T-cell (primary cell): ENCODE measurements at regions not wholly inside any gene's neighbourhood (a gene's known extent, or its start where the extent isn't known, plus 50 kb on each side); places are given as distances from the start of the nearest gene placed in this dataset.
"Not testable (repeated sequence)": the region's sequence is repeated elsewhere in the genome, so short reads cannot be mapped to it uniquely, and the experiment has no call there.

Source experiments
- ATAC-seq, 4 experiments: fragments of 200-7000 bp in 3 of 4; fragments of 150-1000 bp in 1 of 4; cut with Tn5 transposase; replicated peaks in 1 of 4; 1 replicate in 3 of 4; 2 replicates in 1 of 4; pipeline ENCODE4 v1.10.0; 2021; ENCODE audit warnings: moderate library complexity in 3 of 4, mild to moderate bottlenecking in 2 of 4, moderate number of reproducible peaks in 1 of 4
- CTCF ChIA-PET, 2 donors: fragments of 300-600 bp; sonication (Branson Sonifier 250); formaldehyde crosslinking; loops; one replicate each; lab custom pipeline; 2022; ENCODE audit warnings: antibody characterized with exemption in 2 of 2; lab: Charles Lee
- POLR2A ChIA-PET, 2 donors: fragments of 300-600 bp; sonication (Branson Sonifier 250); formaldehyde crosslinking; loops; one replicate each; lab custom pipeline; 2022; ENCODE audit warnings: antibody characterized with exemption in 2 of 2; lab: Charles Lee
- DNase-seq, 35 experiments: peaks; one replicate each; pipeline versions ENCODE4 v3.0.0 to v3.0.0-alpha.2; 2013 to 2023
- H3K27ac ChIP-seq: one replicate; pipeline ENCODE4 v1.5.1; 2013; ENCODE audit warnings: low read length
- H3K27me3 ChIP-seq, 2 experiments: replicated peaks in 1 of 2; 1 replicate in 1 of 2; 2 replicates in 1 of 2; pipeline versions ENCODE4 v1.6.1 to v1.7.0; 2013; ENCODE audit warnings: low read length in 1 of 2, mixed read lengths in 1 of 2; ENCODE audit not compliant: control insufficient read depth in 2 of 2, insufficient read depth in 2 of 2; ENCODE audit errors: extremely low read depth in 1 of 2
- H3K36me3 ChIP-seq, 2 donors: 1 replicate in 1 of 2; 2 replicates in 1 of 2; pipeline versions ENCODE4 v1.6.1 to v1.7.0; 2013; ENCODE audit warnings: low read length in 1 of 2; ENCODE audit not compliant: control insufficient read depth in 2 of 2, insufficient read depth in 1 of 2; ENCODE audit errors: extremely low read depth in 1 of 2
- H3K4me1 ChIP-seq, 2 experiments: 1 replicate in 1 of 2; 2 replicates in 1 of 2; pipeline versions ENCODE4 v1.6.1 to v1.7.0; 2013; ENCODE audit warnings: low read length in 2 of 2, mixed read lengths in 1 of 2; ENCODE audit not compliant: insufficient read depth in 2 of 2, control insufficient read depth in 1 of 2; ENCODE audit errors: extremely low read depth in 1 of 2
- H3K4me3 ChIP-seq, 2 donors: 1 replicate in 1 of 2; 2 replicates in 1 of 2; pipeline versions ENCODE4 v1.5.1 to v1.7.0; 2013; ENCODE audit warnings: mild to moderate bottlenecking in 2 of 2, low read length in 1 of 2, moderate library complexity in 1 of 2; ENCODE audit not compliant: control insufficient read depth in 1 of 2; ENCODE audit errors: extremely low read depth in 1 of 2
- H3K9me3 ChIP-seq: 2 replicates; pipeline ENCODE4 v1.7.0; 2013
- H3K27ac Mint-ChIP-seq, 2 donors: one replicate each; pipeline ENCODE4 v1.8.0; 2020 to 2021; ENCODE audit warnings: mild to moderate bottlenecking in 2 of 2, mixed read lengths in 2 of 2
- H3K27me3 Mint-ChIP-seq, 2 donors: one replicate each; pipeline ENCODE4 v1.8.0; 2021 to 2022; ENCODE audit warnings: mixed read lengths in 2 of 2
- H3K36me3 Mint-ChIP-seq: one replicate; pipeline ENCODE4 v1.8.0; 2021; ENCODE audit warnings: mixed read lengths
- H3K4me1 Mint-ChIP-seq, 3 donors: one replicate each; pipeline ENCODE4 v1.8.0; 2020 to 2022; ENCODE audit warnings: mixed read lengths in 3 of 3, mild to moderate bottlenecking in 1 of 3
- H3K4me3 Mint-ChIP-seq, 3 donors: one replicate each; pipeline ENCODE4 v1.8.0; 2020 to 2022; ENCODE audit warnings: mild to moderate bottlenecking in 3 of 3, mixed read lengths in 3 of 3, moderate library complexity in 3 of 3
- H3K9me3 Mint-ChIP-seq, 3 donors: one replicate each; pipeline ENCODE4 v1.8.0; 2020 to 2022; ENCODE audit warnings: mixed read lengths in 3 of 3
- WGBS: methylation state at CpG from one replicate; pipeline ENCODE4 v1.1.5; 2013; ENCODE audit warnings: missing lambda C conversion rate; ENCODE audit not compliant: insufficient coverage; 5-methylcytosine and 5-hydroxymethylcytosine counted together

- H3K27me3 ChIP-seq, H3K9me3 ChIP-seq, CTCF ChIA-PET, H3K4me3 ChIP-seq, ATAC-seq, DNase-seq, H3K36me3 ChIP-seq, H3K4me1 Mint-ChIP-seq, H3K4me3 Mint-ChIP-seq, H3K27ac Mint-ChIP-seq, H3K36me3 Mint-ChIP-seq, H3K27me3 Mint-ChIP-seq, H3K9me3 Mint-ChIP-seq, H3K27ac ChIP-seq, POLR2A ChIA-PET, H3K4me1 ChIP-seq: not testable (repeated sequence)
- WGBS, result no CpG with 5 or more reads among the region's 1 CpG
Observed at GRCh38 chr17:71599583-71599982, 521.2 kb upstream of the SOX9 start.

- Histone ChIP-seq H3K4me3 (no peak overlapping the region), H3K4me1 (no peaks in the 10 kb centered on the region), H3K36me3 (no peaks in the 10 kb centered on the region), H3K9me3 (no peaks in the 10 kb centered on the region), H3K27ac (no peak overlapping the region), H3K27me3 (no peaks in the 10 kb centered on the region)
- CTCF ChIA-PET, result no interaction called here
- Mint-ChIP-seq H3K27me3 (no peaks in the 10 kb centered on the region), H3K4me3 (no peak overlapping the region), H3K4me1 (no peaks in the 10 kb centered on the region), H3K9me3 (peaks cover 2 to 9% (median 6%) of the 10 kb centered on the region in 3 donors), H3K27ac (no peak overlapping the region), H3K36me3 (no peaks in the 10 kb centered on the region)
- 76% methylated on average over 5 of the region's 8 CpGs for WGBS
- POLR2A ChIA-PET, result no interaction called here
- DNase-seq (no peak), ATAC-seq (no peak)
Observed at GRCh38 chr17:71600137-71600789, 520.6 kb upstream of the SOX9 start.

GRCh38 chr17:71601894-71602504 lies 518.8 kb upstream of the SOX9 start:
- no peaks in the 10 kb centered on the region for H3K27me3 Mint-ChIP-seq
- H3K4me3 ChIP-seq, result no peak overlapping the region
- no peak overlapping the region for H3K4me3 Mint-ChIP-seq
- peaks cover 2 to 6% (median 5%) of the 10 kb centered on the region in 3 donors for H3K9me3 Mint-ChIP-seq
- no peak overlapping the region for H3K27ac ChIP-seq
- H3K36me3 ChIP-seq, result no peaks in the 10 kb centered on the region
- H3K4me1 ChIP-seq, result no peaks in the 10 kb centered on the region
- no peak overlapping the region for H3K27ac Mint-ChIP-seq
- H3K27me3 ChIP-seq, result no peaks in the 10 kb centered on the region
- POLR2A ChIA-PET, result no interaction called here
- H3K4me1 Mint-ChIP-seq, result no peaks in the 10 kb centered on the region
- 82% methylated on average over 2 of the region's 4 CpGs for whole genome bisulfite sequencing
- no peak for DNase-seq
- no peak for ATAC-seq
- CTCF ChIA-PET, result no interaction called here
- no peaks in the 10 kb centered on the region for H3K36me3 Mint-ChIP-seq
- no peaks in the 10 kb centered on the region for H3K9me3 ChIP-seq

- no peak for ATAC-seq
- no peak overlapping the region for H3K27ac Mint-ChIP-seq
- CTCF ChIA-PET, result interaction anchor here in 1 of 2 donors (0.6 kb wide), 1 partner anchor 1111 kb away, joined by 3 read pairs; no protein-coding TSS in a partner anchor
Observed at GRCh38 chr17:71613996-71614395, 506.8 kb upstream of the SOX9 start.

GRCh38 chr17:71615820-71616219 lies 505.0 kb upstream of the SOX9 start:
- ATAC-seq, result no peak
- Histone ChIP-seq H3K4me3 (no peak overlapping the region), H3K4me1 (no peaks in the 10 kb centered on the region), H3K27ac (no peak overlapping the region), H3K27me3 (no peaks in the 10 kb centered on the region), H3K36me3 (no peaks in the 10 kb centered on the region), H3K9me3 (peaks cover 5% of the 10 kb centered on the region)
- Mint-ChIP-seq H3K4me1 (no peaks in the 10 kb centered on the region), H3K9me3 (peaks cover 17 to 32% (median 27%) of the 10 kb centered on the region in 3 donors), H3K27me3 (no peaks in the 10 kb centered on the region), H3K36me3 (no peaks in the 10 kb centered on the region), H3K27ac (no peak overlapping the region), H3K4me3 (no peak overlapping the region)
- ChIA-PET CTCF (no interaction called here), POLR2A (no interaction called here)
- WGBS, result no CpG with 5 or more reads among the region's 4 CpGs
- DNase-seq, result no peak

More at GRCh38 chr17:71613996-71614395, 506.8 kb upstream of the SOX9 start:
- H3K9me3 ChIP-seq, result peaks cover 5% of the 10 kb centered on the region
- no peak overlapping the region for H3K27ac ChIP-seq
- H3K36me3 ChIP-seq, result no peaks in the 10 kb centered on the region
- peaks cover 17 to 24% (median 23%) of the 10 kb centered on the region in 3 donors for H3K9me3 Mint-ChIP-seq
- no peaks in the 10 kb centered on the region for H3K27me3 Mint-ChIP-seq
- no peaks in the 10 kb centered on the region for H3K27me3 ChIP-seq
- no peaks in the 10 kb centered on the region for H3K36me3 Mint-ChIP-seq
- POLR2A ChIA-PET, result no interaction called here
- no peak overlapping the region for H3K4me3 Mint-ChIP-seq
- H3K4me3 ChIP-seq, result no peak overlapping the region
- no peaks in the 10 kb centered on the region for H3K4me1 Mint-ChIP-seq
- no peak for DNase-seq
- no peaks in the 10 kb centered on the region for H3K4me1 ChIP-seq

GRCh38 chr17:71617767-71618166 lies 503.1 kb upstream of the SOX9 start:
- H3K27me3 ChIP-seq, H3K27me3 Mint-ChIP-seq, H3K9me3 ChIP-seq, H3K4me1 Mint-ChIP-seq, H3K27ac ChIP-seq, CTCF ChIA-PET, DNase-seq, H3K27ac Mint-ChIP-seq, ATAC-seq, H3K36me3 Mint-ChIP-seq, H3K4me1 ChIP-seq, H3K4me3 Mint-ChIP-seq, H3K36me3 ChIP-seq, POLR2A ChIA-PET, H3K4me3 ChIP-seq: not testable (repeated sequence)
- H3K9me3 Mint-ChIP-seq, result peaks cover 21 to 32% (median 30%) of the 10 kb centered on the region in 3 donors
